AG04450 (cell line): ENCODE measurements at regions not wholly inside any gene's neighbourhood (a gene's known extent, or its start where the extent isn't known, plus 50 kb on each side); places are given as distances from the start of the nearest gene placed in this dataset.

Source experiments
- CTCF ChIA-PET: fragments of 300-600, 350-600 bp; formaldehyde crosslinking; extraction: SDS; loops from one replicate; lab custom pipeline; 2022; ENCODE audit warnings: antibody characterized with exemption, inconsistent platforms; lab: Charles Lee
- POLR2A ChIA-PET: fragments of 350-600 bp; formaldehyde crosslinking; extraction: SDS; loops from one replicate; lab custom pipeline; 2021; ENCODE audit warnings: antibody characterized with exemption, inconsistent platforms; lab: Yijun Ruan, JAX
- DNase-seq: peaks from one replicate; pipeline ENCODE4 v3.0.0-alpha.2; 2011; ENCODE audit warnings: low read depth, low spot score
- H3K27ac ChIP-seq: one replicate; pipeline ENCODE4 v1.5.1; 2012; ENCODE audit warnings: low read depth, low read length, control low read depth
- H3K27me3 ChIP-seq: one replicate; pipeline ENCODE4 v1.6.0; 2012; ENCODE audit warnings: low read length; ENCODE audit not compliant: control insufficient read depth, insufficient read depth
- H3K4me3 ChIP-seq: 2 replicates; pipeline ENCODE4 v1.5.1; 2011; ENCODE audit warnings: mild to moderate bottlenecking, low read depth, low read length, control low read depth
- H3K9me3 ChIP-seq: 2 replicates; pipeline ENCODE4 v1.5.1; 2012; ENCODE audit warnings: low read length; ENCODE audit not compliant: control insufficient read depth, insufficient read depth
- CTCF ChIP-seq: IDR thresholded peaks from 2 replicates; pipeline ENCODE4 v1.5.1; 2011; ENCODE audit warnings: low read depth, low read length, control low read depth, inconsistent platforms

- POLR2A ChIA-PET, result no interaction called here
- TF ChIP-seq CTCF, result no peak
These were observed 707.6 kb upstream of the FAM98A start for GRCh38 chr2:34306745-34307144.

GRCh38 chr2:34305587-34305986 is 706.5 kb upstream of the FAM98A start:
- DNase-seq, result no peak
- Histone ChIP-seq H3K9me3 (no peaks in the 10 kb centered on the region; the same call in 1 of the 2 replicates), H3K27me3 (no peaks in the 10 kb centered on the region), H3K4me3 (no peak overlapping the region), H3K27ac (no peak overlapping the region)
- no peak for TF ChIP-seq CTCF
- ChIA-PET CTCF (no interaction called here), POLR2A (no interaction called here)

More at GRCh38 chr2:34306745-34307144, 707.6 kb upstream of the FAM98A start:
- CTCF ChIA-PET, result no interaction called here
- Histone ChIP-seq H3K27ac (no peak overlapping the region), H3K27me3 (no peaks in the 10 kb centered on the region), H3K4me3 (no peak overlapping the region), H3K9me3 (no peaks in the 10 kb centered on the region)
- DNase-seq, result no peak

DNA sequence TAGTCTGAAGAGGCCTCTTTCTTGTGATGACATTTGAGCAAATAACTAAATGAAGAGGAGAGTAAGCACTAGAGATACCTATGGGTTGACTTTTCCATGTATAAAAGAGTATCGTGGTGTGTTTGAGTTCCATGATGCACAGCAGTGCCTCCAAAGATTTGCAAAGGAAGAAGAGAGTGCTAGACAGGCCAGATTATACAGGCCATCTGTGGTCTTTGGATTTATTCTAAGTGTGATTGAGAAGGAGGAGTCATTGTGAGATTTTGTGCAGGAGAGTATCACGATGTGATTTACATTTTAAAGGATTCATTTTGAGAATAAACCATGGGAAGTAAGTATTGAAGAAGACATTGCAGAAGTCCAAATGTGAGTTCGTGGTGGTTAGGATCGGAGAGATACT is 695.9 kb upstream of the FAM98A start:
- DNase-seq, result no peak
- POLR2A ChIA-PET, result no interaction called here
- H3K27ac ChIP-seq, result no peak overlapping the region
- no peak for TF ChIP-seq CTCF
- H3K9me3 ChIP-seq, result peaks cover 3% of the 10 kb centered on the region; the same call in 1 of the 2 replicates
- no peaks in the 10 kb centered on the region for H3K27me3 ChIP-seq
- H3K4me3 ChIP-seq, result no peak overlapping the region
- CTCF ChIA-PET, result no interaction called here

DNA sequence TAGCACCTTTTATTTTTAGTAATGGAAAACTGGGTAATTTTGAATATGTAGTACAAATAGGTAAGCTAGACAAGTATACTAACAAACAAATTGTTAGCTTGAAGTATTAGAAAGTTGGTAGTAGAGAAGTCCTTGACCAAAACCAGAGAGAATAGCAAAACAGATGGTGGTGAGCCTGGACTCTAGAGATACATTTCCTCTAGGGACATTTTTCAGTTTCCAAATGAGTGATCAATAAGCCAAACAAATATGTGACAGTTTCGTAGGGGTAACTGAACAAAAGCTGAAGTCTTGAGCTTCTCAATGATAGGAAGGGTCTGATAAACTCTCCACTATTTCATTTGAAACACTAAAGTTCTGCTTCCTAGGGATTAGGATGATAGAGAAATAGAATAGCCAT is 692.0 kb upstream of the FAM98A start:
- TF ChIP-seq CTCF, result no peak
- CTCF ChIA-PET, result no interaction called here
- no peak for DNase-seq
- Histone ChIP-seq H3K9me3 (peaks cover 3% of the 10 kb centered on the region), H3K27me3 (no peaks in the 10 kb centered on the region), H3K27ac (no peak overlapping the region), H3K4me3 (no peak overlapping the region)
- POLR2A ChIA-PET, result no interaction called here

DNA sequence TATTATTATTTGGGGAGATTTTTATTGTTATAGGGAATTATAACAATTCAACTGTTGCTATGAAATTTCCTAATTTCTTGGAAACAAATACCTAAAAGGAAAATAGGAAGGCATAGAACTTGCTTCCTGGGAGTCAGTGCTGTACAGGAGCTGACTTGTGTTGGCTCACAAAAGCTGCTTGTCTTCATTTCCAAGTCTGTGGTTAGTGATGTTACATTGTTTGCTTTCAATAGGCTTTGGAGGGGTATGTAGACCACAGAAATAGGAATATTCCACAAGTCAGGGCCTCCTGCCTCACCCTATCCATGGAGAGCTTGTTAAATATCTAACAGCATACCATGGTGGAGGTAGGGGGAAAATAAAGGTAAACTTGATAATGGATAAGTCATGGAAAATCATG is 688.9 kb upstream of the FAM98A start:
- ChIA-PET CTCF (no interaction called here), POLR2A (no interaction called here)
- Histone ChIP-seq H3K27me3 (no peaks in the 10 kb centered on the region), H3K4me3 (no peak overlapping the region), H3K27ac (no peak overlapping the region), H3K9me3 (peaks cover 3% of the 10 kb centered on the region)
- no peak for TF ChIP-seq CTCF
- DNase-seq, result no peak
